Retinal pigment epithelial cell (primary cell): ENCODE measurements at regions not wholly inside any gene's neighbourhood (a gene's known extent, or its start where the extent isn't known, plus 50 kb on each side); places are given as distances from the start of the nearest gene placed in this dataset.

ENCODE experiments used
- DNase-seq: peaks from one replicate; pipeline ENCODE4 v3.0.0-alpha.2; 2010; ENCODE audit warnings: low read depth
- H3K4me3 ChIP-seq: 2 replicates; pipeline ENCODE4 v1.5.1; 2011; ENCODE audit warnings: mild to moderate bottlenecking, low read length, control low read depth, moderate library complexity
- CTCF ChIP-seq: conservative IDR thresholded peaks from 2 replicates; pipeline ENCODE4 v1.5.1; 2011; ENCODE audit warnings: low read depth, low read length, control low read depth, inconsistent platforms

- no peak for DNase-seq
- no peak overlapping the region for H3K4me3 ChIP-seq
- TF ChIP-seq CTCF: no peak
Observed at GRCh38 chr5:2919310-2920018, 168.0 kb upstream of the IRX2 start.

GRCh38 chr5:2917524-2917923 is 166.0 kb upstream of the IRX2 start:
- no peak overlapping the region for H3K4me3 ChIP-seq
- DNase-seq: no peak
- TF ChIP-seq CTCF: no peak

- no peak overlapping the region for H3K4me3 ChIP-seq
- TF ChIP-seq CTCF: no peak
- no peak for DNase-seq
Observed at GRCh38 chr5:2917093-2917492, 165.6 kb upstream of the IRX2 start.

GRCh38 chr5:2916076-2916682 is 164.7 kb upstream of the IRX2 start:
- DNase-seq: no peak
- no peak overlapping the region for H3K4me3 ChIP-seq
- TF ChIP-seq CTCF: no peak

- H3K4me3 ChIP-seq: no peak overlapping the region
- TF ChIP-seq CTCF: no peak
- DNase-seq: no peak
Observed at GRCh38 chr5:2914981-2915484, 163.6 kb upstream of the IRX2 start.

GRCh38 chr5:2914022-2914661 is 162.7 kb upstream of the IRX2 start:
- TF ChIP-seq CTCF: no peak
- DNase-seq: no peak
- H3K4me3 ChIP-seq: no peak overlapping the region

- DNase-seq: no peak
- TF ChIP-seq CTCF: no peak
Observed at GRCh38 chr5:2913281-2913680, 161.8 kb upstream of the IRX2 start.

More at GRCh38 chr5:2913281-2913680, 161.8 kb upstream of the IRX2 start:
- no peak overlapping the region for H3K4me3 ChIP-seq
